ENCODE measurements at regions not wholly inside any gene's neighbourhood (a gene's known extent, or its start where the extent isn't known, plus 50 kb on each side); places are given as distances from the start of the nearest gene placed in this dataset.

DNA sequence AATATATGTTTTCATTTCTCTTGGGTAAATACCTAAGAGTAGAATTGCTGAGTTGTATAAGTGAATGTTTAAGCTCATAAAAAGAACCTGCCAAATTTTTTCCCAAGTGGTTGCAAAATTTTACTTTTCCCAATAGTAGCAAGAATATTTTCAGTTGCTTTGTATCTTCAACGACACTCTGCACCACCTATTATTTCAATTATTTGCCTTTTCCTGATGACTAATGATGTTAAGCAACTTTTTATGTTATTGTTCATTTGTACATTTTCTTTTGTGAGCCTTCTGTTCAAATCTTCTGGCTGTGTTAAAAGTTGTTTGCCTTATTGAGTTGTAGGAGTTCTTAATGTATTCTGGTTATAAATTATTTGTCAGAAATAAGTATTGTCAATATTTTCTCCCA lies 299.1 kb upstream of the NRIP1 start:
- no peak for DNase-seq (ENCODE audit: low read depth)

GRCh38 chr21:15365751-15366392 lies 301.1 kb upstream of the NRIP1 start:
- DNase-seq (ENCODE audit: low read depth) = no peak

DNA sequence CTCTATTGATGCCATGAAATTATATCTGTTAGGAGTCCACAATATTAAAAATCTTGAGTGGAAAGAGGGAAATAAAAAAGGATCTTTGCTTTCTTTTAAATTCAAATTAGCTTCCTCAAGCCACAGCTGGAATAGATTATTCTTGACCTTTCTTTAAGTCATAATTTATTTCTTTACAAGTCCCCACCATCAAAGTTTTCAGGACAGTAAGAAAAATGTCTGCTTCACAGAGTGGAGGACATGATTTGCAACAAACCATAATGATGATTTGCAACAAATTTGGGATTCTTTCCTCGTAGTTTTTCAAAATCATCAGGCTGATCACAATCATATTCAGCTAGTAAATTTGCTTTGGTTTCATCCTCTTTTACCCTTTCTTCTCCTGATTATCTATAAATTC lies 301.8 kb upstream of the NRIP1 start:
- DNase-seq (ENCODE audit: low read depth) = no peak

DNA sequence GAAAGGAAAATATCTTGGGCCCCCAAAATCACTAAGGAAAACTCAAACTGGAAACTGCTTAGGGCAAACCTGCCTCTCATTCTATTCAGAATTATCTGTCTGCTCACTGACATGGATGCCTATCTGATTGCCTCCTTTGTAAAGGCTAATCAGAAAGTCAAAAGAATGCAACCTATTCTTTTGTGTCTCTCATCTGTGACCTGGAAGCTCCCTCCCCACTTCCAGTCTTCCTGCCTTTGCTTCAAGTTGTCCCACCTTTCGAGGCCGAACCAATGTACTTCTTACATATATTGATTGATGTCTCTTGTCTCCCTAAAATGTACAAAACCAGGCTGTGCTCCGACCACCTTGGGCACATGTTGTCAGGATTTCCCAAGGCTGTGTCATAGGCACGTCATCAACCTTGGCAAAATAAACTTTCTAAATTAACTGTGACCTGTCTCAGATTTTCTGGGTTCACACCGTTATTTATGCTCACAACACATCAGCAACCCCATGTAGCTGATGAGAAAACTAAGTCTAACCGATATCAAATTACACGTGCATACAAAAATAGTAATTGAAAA lies 302.3 kb upstream of the NRIP1 start:
- DNase-seq (ENCODE audit: low read depth) = no peak

- no peak for DNase-seq (ENCODE audit: low read depth)
Measured at GRCh38 chr21:15370462-15370975, 305.7 kb upstream of the NRIP1 start.

DNA sequence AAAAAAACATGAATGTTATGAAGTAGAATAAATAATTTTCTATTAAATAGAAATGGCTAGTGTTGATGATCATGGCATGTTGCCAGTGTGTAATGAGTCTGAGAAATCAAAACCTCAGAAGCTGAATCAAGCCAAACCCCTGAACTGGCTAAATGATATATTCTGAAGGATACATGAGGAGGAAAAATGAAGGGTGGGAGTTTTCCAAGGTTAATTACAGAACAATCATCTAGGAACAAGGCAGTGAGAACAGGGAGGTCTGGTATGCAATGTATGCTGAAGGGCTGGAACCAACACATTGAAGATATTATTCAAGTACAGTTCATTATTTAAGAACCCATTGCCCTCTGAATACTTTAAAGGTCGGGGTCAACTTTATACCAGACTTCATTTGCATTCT lies 309.1 kb upstream of the NRIP1 start:
- DNase-seq (ENCODE audit: low read depth) = no peak

- DNase-seq (ENCODE audit: low read depth) = no peak
Measured at GRCh38 chr21:15379776-15380175, 315.0 kb upstream of the NRIP1 start.

GRCh38 chr21:15383588-15383987 lies 318.8 kb upstream of the NRIP1 start:
- no peak for DNase-seq (ENCODE audit: low read depth)

GRCh38 chr21:15390049-15390448 lies 325.2 kb upstream of the NRIP1 start:
- no peak for DNase-seq (ENCODE audit: low read depth)

DNA sequence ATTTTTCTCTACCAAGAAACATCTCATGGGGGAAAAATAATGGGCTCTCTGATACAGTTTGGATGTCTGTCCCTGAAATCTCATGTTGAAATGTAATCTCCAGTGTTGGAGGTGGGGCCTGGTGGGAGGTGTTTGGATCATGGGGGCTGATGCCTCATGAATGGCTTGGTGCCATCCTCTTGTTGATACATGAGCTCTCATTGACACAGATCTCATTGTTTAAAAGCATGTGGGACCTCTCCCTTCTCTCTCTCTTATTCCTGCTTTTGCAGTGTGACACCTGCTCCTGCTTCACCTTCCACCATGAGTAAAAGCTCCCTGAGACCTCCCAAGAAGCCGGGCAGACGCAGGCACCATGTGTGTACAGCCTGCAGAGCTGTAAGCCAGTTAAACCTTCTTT lies 332.5 kb upstream of the NRIP1 start:
- no peak for DNase-seq (ENCODE audit: low read depth)

GRCh38 chr21:15400905-15401304 lies 328.9 kb upstream of the USP25 start:
- no peak for DNase-seq (ENCODE audit: low read depth)

GRCh38 chr21:15401331-15401730 lies 328.5 kb upstream of the USP25 start:
- no peak for DNase-seq (ENCODE audit: low read depth)

DNA sequence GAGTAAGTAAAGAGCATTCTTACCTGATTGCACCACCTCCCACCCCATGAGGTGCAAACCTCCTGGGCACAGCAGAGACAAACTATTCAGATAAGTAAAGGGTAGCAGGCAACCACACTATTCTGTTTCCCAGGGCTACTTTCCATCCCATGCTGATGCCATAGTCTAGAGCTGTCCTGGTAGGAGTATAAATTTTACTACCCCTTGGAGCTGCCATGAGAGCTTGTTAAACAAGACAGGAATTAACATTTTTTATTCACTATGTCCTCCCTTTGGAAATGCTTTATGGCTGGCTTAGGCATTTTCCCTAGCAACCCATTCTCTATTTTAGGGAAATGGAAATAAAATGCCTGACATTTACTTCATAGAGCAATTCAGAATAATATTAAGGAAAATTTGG lies 324.6 kb upstream of the USP25 start:
- no peak for DNase-seq (ENCODE audit: low read depth)

GRCh38 chr21:15406791-15407190 lies 323.0 kb upstream of the USP25 start:
- DNase-seq (ENCODE audit: low read depth) = no peak

GRCh38 chr21:15407585-15407984 lies 322.2 kb upstream of the USP25 start:
- no peak for DNase-seq (ENCODE audit: low read depth)

GRCh38 chr21:15408089-15408488 lies 321.7 kb upstream of the USP25 start:
- DNase-seq (ENCODE audit: low read depth) = no peak

DNA sequence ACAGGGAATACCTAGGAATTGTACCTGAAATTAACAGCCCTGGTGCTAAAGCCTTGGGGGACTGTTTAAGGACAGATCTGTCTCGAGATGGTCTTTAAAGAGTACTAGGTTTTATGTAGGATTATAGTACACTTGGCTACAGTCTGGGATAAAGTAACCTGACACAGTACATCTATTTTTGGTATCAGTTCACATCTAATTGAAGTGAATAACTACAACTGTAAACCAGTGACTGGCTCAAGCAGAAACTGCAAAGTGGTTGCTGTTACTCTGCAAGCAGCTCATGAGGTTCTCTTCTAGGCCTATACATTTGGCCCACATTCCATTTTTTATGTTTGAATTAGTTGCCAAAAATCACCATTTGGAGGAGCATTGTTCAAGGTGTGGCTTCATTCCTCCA lies 320.8 kb upstream of the USP25 start:
- DNase-seq (ENCODE audit: low read depth) = no peak

DNA sequence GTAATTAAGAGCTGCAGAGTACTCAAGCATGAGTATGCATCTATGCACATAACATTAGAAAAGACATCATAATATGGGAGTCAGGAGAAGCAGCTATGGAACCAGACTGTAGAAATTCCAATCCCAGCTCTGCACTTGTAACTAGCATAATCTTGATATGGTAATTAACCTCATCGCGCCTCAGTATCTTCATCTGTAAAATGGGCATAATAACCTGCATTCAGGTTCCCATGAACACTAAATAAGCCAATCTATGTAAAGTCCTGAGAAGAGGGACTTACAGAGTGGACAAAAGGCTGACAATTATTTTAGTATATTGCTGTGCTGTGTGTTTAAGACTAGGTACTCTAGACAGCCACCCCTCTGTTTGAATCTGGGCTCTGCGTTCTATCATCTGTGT lies 318.9 kb upstream of the USP25 start:
- DNase-seq (ENCODE audit: low read depth) = no peak

DNA sequence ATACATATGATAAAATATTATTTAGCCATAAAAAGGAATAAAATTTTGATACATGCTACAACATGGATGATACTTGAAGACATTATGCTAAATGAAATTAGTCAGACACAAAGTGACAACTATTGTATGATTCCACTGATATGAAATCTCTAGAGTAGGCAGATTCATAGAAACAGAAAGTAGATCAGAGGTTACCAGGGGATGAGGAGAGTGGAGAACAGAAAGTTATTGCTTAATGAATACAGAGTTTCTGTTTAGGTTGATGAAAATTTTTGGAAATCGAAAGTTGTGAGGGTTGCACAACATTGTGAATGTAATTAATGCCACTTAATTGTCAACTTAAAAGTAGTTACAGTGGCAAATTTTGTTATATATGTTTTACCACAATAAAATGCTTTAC lies 315.7 kb upstream of the USP25 start:
- DNase-seq (ENCODE audit: low read depth) = no peak

- peak; percentile 73 for DNase-seq (ENCODE audit: low read depth)
Measured at GRCh38 chr21:15415541-15416261, 314.1 kb upstream of the USP25 start.

- DNase-seq (ENCODE audit: low read depth) = no peak
Measured at GRCh38 chr21:15421441-15421881, 308.3 kb upstream of the USP25 start.

GRCh38 chr21:15421947-15422346 lies 307.8 kb upstream of the USP25 start:
- no peak for DNase-seq (ENCODE audit: low read depth)

GRCh38 chr21:15422783-15423182 lies 307.0 kb upstream of the USP25 start:
- peak; percentile 92 for DNase-seq (ENCODE audit: low read depth)
